ENCODE measurements at regions not wholly inside any gene's neighbourhood (a gene's known extent, or its start where the extent isn't known, plus 50 kb on each side); places are given as distances from the start of the nearest gene placed in this dataset.

DNA sequence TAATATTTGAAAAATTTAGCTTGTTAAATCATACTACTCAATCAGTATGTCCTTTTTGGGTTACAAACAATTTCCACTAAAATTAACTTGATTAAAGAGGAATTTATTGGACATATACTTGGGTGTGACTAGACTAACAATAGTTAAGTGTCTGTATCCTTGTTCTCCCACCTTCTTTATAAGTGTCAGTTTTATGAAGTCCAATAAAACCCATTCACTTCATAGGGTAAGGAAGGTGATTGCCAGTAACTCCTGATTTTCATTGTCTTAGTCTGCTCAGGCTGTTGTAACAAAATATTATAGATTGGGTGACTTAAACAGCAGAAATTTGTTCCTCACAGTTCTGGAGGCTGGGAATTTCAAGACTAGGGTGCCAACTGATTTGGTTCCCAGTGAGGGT lies 800.0 kb downstream of the PDHA2 start (continued):
- TF ChIP-seq, protein P1, sequence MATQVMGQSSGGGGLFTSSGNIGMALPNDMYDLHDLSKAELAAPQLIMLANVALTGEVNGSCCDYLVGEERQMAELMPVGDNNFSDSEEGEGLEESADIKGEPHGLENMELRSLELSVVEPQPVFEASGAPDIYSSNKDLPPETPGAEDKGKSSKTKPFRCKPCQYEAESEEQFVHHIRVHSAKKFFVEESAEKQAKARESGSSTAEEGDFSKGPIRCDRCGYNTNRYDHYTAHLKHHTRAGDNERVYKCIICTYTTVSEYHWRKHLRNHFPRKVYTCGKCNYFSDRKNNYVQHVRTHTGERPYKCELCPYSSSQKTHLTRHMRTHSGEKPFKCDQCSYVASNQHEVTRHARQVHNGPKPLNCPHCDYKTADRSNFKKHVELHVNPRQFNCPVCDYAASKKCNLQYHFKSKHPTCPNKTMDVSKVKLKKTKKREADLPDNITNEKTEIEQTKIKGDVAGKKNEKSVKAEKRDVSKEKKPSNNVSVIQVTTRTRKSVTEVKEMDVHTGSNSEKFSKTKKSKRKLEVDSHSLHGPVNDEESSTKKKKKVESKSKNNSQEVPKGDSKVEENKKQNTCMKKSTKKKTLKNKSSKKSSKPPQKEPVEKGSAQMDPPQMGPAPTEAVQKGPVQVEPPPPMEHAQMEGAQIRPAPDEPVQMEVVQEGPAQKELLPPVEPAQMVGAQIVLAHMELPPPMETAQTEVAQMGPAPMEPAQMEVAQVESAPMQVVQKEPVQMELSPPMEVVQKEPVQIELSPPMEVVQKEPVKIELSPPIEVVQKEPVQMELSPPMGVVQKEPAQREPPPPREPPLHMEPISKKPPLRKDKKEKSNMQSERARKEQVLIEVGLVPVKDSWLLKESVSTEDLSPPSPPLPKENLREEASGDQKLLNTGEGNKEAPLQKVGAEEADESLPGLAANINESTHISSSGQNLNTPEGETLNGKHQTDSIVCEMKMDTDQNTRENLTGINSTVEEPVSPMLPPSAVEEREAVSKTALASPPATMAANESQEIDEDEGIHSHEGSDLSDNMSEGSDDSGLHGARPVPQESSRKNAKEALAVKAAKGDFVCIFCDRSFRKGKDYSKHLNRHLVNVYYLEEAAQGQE (IDR thresholded peaks at IDR 0.05; ENCODE audit: low read depth) = no peak
- TF ChIP-seq RAD21 (IDR thresholded peaks at IDR 0.05; ENCODE audit: low read depth) (no peak), SRF (IDR thresholded peaks at IDR 0.05; ENCODE audit: low read depth) (no peak), ATF3 (IDR thresholded peaks at IDR 0.05) (no peak), MAX (IDR thresholded peaks at IDR 0.05) (no peak)

GRCh38 chr4:96642490-96642889 lies 802.6 kb downstream of the PDHA2 start:
- TF ChIP-seq ATF3 (IDR thresholded peaks at IDR 0.05) (no peak), YY1 (IDR thresholded peaks at IDR 0.05; ENCODE audit: extremely low read depth, insufficient replicate concordance, low read depth, low read length) (no peak), POLR2A (IDR thresholded peaks at IDR 0.05; ENCODE audit: borderline replicate concordance, extremely low read depth, insufficient read depth, insufficient read length) (no peak), TCF7L2 (IDR thresholded peaks at IDR 0.05; ENCODE audit: borderline replicate concordance, extremely low read depth, insufficient read depth, insufficient read length) (no peak), ZFX (IDR thresholded peaks at IDR 0.05) (no peak)
- DNase-seq (ENCODE audit: low read depth, low spot score) (no peak), ATAC-seq (no peak)
- Histone ChIP-seq H3K9ac (ENCODE audit: low read length) (no peak overlapping the region), H3K36me3 (ENCODE audit: control insufficient read depth in 1 of 2, insufficient read depth in 2 of 2, low read length in 2 of 2) (no peaks in the 10 kb centered on the region), H3K4me3 (replicated peaks in 1 of 2; ENCODE audit: low read depth in 1 of 2, low read length in 2 of 2) (no peak overlapping the region), H3K27ac (ENCODE audit: low read depth, low read length) (no peak overlapping the region), H3K9me2 (ENCODE audit: insufficient read depth) (no peaks in the 10 kb centered on the region), H2AFZ (ENCODE audit: low read depth, low read length, poor library complexity, severe bottlenecking) (no peak overlapping the region), H4K20me1 (ENCODE audit: insufficient read depth) (no peaks in the 10 kb centered on the region), H3K4me1 (ENCODE audit: control insufficient read depth in 1 of 2, insufficient read depth in 2 of 2, low read length in 2 of 2) (no peaks in the 10 kb centered on the region), H3K9me3 (ENCODE audit: control insufficient read depth in 1 of 2, insufficient read depth in 1 of 2, low read depth in 1 of 2, low read length in 2 of 2) (no peaks in the 10 kb centered on the region), H3K4me2 (ENCODE audit: low read length) (no peak overlapping the region), H3K27me3 (ENCODE audit: insufficient read depth, low read length) (no peaks in the 10 kb centered on the region), H3K79me2 (ENCODE audit: insufficient read depth, low read length) (no peaks in the 10 kb centered on the region)
- ChIA-PET POLR2A (no interaction called here), RAD21 (ENCODE audit: low non-redundant PET in 1 of 2, low total read pairs in 2 of 2, uncharacterized antibody in 2 of 2, unreplicated experiment in 2 of 2) (no interaction called here), CTCF (no interaction called here)
- intact Hi-C loops (cut with micrococcal nuclease) = no loop called here
- BruUV-seq (replicated peaks) = no TSS peak
